ENCODE measurements at regions not wholly inside any gene's neighbourhood (a gene's known extent, or its start where the extent isn't known, plus 50 kb on each side); places are given as distances from the start of the nearest gene placed in this dataset.

DNA sequence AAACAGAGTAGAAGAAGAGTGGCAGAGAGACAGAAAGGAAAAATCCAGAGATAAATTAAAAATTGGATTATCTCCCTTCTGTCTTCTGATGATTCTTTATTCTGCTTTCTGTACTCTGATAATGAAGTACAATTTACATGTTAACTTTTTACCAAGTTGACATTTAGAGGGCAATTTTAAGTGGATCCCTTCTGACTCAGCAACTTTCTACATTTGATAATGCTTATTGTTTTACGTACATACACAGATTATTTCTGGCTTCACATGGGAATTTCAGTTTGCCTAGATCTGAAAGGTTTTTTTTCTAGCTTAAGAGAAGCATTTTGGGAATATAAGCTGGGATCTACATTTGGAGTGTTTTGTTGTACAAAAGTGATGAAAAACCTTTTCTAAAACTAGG, 491.3 kb downstream of the OTOL1 start:
- TF ChIP-seq, protein P1, sequence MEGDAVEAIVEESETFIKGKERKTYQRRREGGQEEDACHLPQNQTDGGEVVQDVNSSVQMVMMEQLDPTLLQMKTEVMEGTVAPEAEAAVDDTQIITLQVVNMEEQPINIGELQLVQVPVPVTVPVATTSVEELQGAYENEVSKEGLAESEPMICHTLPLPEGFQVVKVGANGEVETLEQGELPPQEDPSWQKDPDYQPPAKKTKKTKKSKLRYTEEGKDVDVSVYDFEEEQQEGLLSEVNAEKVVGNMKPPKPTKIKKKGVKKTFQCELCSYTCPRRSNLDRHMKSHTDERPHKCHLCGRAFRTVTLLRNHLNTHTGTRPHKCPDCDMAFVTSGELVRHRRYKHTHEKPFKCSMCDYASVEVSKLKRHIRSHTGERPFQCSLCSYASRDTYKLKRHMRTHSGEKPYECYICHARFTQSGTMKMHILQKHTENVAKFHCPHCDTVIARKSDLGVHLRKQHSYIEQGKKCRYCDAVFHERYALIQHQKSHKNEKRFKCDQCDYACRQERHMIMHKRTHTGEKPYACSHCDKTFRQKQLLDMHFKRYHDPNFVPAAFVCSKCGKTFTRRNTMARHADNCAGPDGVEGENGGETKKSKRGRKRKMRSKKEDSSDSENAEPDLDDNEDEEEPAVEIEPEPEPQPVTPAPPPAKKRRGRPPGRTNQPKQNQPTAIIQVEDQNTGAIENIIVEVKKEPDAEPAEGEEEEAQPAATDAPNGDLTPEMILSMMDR (IDR thresholded peaks at IDR 0.05), result no peak
- TF ChIP-seq POLR2A (IDR thresholded peaks at IDR 0.05), result no peak
